Right cardiac atrium (tissue), 5 donors: ENCODE measurements at regions not wholly inside any gene's neighbourhood (a gene's known extent, or its start where the extent isn't known, plus 50 kb on each side); places are given as distances from the start of the nearest gene placed in this dataset.

Source experiments
- ATAC-seq, 2 donors: fragments of 200-7000 bp; cut with Tn5 transposase; one replicate each; pipeline versions ENCODE4 v1.8.0 to v1.9.1; 2020; ENCODE audit warnings: moderate library complexity in 2 of 2, mild to moderate bottlenecking in 1 of 2
- DNase-seq, 3 donors: peaks; one replicate each; pipeline ENCODE4 v3.0.0-alpha.2; 2020
- H3K27ac ChIP-seq: one replicate; pipeline ENCODE4 v1.5.1; 2013; ENCODE audit warnings: mild to moderate bottlenecking, low read length, control low read depth, moderate library complexity
- H3K27me3 ChIP-seq: one replicate; pipeline ENCODE4 v1.6.1; 2013; ENCODE audit not compliant: control insufficient read depth, insufficient read depth
- H3K4me1 ChIP-seq: one replicate; pipeline ENCODE4 v1.6.1; 2013; ENCODE audit warnings: low read length; ENCODE audit not compliant: control insufficient read depth, insufficient read depth
- H3K4me3 ChIP-seq: one replicate; pipeline ENCODE4 v1.5.1; 2013; ENCODE audit warnings: low read length, control low read depth
- H3K9me3 ChIP-seq: one replicate; pipeline ENCODE4 v1.6.1; 2013; ENCODE audit warnings: low read length; ENCODE audit not compliant: control insufficient read depth
- WGBS: extraction: QIAGEN DNeasy Blood & Tissue Kit; methylation state at CpG from one replicate; pipeline ENCODE4 v1.1.7; 2013; 5-methylcytosine and 5-hydroxymethylcytosine counted together
- intact Hi-C, 4 donors: fragments of 100-400 bp; cut with DNase I; formaldehyde crosslinking; loops; one replicate each; pipeline versions ENCODE4 v1.11.0 to v1.14.0; 2022 to 2023
- donor health status: healthy with polysubstance abuse.
- donor health status: DM: no; HTN: yes; CAD: no.
- donor health status: DM: no; HTN: no; CAD: no.
- donor health status: DM: no; HTN: yes; CAD: no; lungs with severe emphysema.
- donor health status: DM: yes; HTN: yes; CAD: no.

- Histone ChIP-seq H3K4me1 (no peaks in the 10 kb centered on the region), H3K27ac (no peak overlapping the region), H3K4me3 (no peak overlapping the region), H3K27me3 (no peaks in the 10 kb centered on the region), H3K9me3 (no peaks in the 10 kb centered on the region)
- DNase-seq: no peak
- ATAC-seq: peak in 1 of 2 donors; percentile 22
- WGBS: 86% methylated on average over 11 of the region's 11 CpGs
- intact Hi-C loops: no loop called here
Measured at GRCh38 chr2:129768485-129769184, 210.8 kb upstream of the RAB6C start.

GRCh38 chr2:129769185-129769991, 210.1 kb upstream of the RAB6C start:
- 86% methylated on average over 11 of the region's 11 CpGs for WGBS
- H3K4me1 ChIP-seq: no peaks in the 10 kb centered on the region
- no peak overlapping the region for H3K27ac ChIP-seq
- intact Hi-C loops: no loop called here
- H3K27me3 ChIP-seq: no peaks in the 10 kb centered on the region
- H3K4me3 ChIP-seq: no peak overlapping the region
- no peaks in the 10 kb centered on the region for H3K9me3 ChIP-seq
- ATAC-seq: no peak
- DNase-seq: no peak

GRCh38 chr2:129771418-129772189, 207.9 kb upstream of the RAB6C start:
- Histone ChIP-seq H3K27me3 (no peaks in the 10 kb centered on the region), H3K4me1 (no peaks in the 10 kb centered on the region), H3K27ac (no peak overlapping the region), H3K9me3 (no peaks in the 10 kb centered on the region), H3K4me3 (no peak overlapping the region)
- ATAC-seq: no peak
- intact Hi-C loops: no loop called here
- 85% methylated on average over 6 of the region's 6 CpGs for WGBS
- no peak for DNase-seq

GRCh38 chr2:129772190-129772579, 207.3 kb upstream of the RAB6C start:
- H3K9me3 ChIP-seq: no peaks in the 10 kb centered on the region
- WGBS: 43% methylated on average over 2 of the region's 2 CpGs
- DNase-seq (no peak), ATAC-seq (no peak)
- H3K27ac ChIP-seq: no peak overlapping the region
- H3K4me3 ChIP-seq: no peak overlapping the region
- H3K27me3 ChIP-seq: no peaks in the 10 kb centered on the region
- intact Hi-C loops: no loop called here
- H3K4me1 ChIP-seq: no peaks in the 10 kb centered on the region

GRCh38 chr2:129775952-129776653, 203.4 kb upstream of the RAB6C start:
- no peaks in the 10 kb centered on the region for H3K9me3 ChIP-seq
- no peak overlapping the region for H3K27ac ChIP-seq
- intact Hi-C loops: no loop called here
- H3K4me3 ChIP-seq: no peak overlapping the region
- WGBS: 81% methylated on average over 3 of the region's 3 CpGs
- no peaks in the 10 kb centered on the region for H3K27me3 ChIP-seq
- H3K4me1 ChIP-seq: no peaks in the 10 kb centered on the region
- DNase-seq (no peak), ATAC-seq (no peak)

- no peak overlapping the region for H3K4me3 ChIP-seq
- DNase-seq (no peak), ATAC-seq (no peak)
- no peaks in the 10 kb centered on the region for H3K4me1 ChIP-seq
- intact Hi-C loops: no loop called here
- H3K27me3 ChIP-seq: no peaks in the 10 kb centered on the region
- H3K27ac ChIP-seq: no peak overlapping the region
- no peaks in the 10 kb centered on the region for H3K9me3 ChIP-seq
- WGBS: 72% methylated on average over 2 of the region's 2 CpGs
Measured at GRCh38 chr2:129777146-129777545, 202.3 kb upstream of the RAB6C start.

- intact Hi-C loops: no loop called here
- no peaks in the 10 kb centered on the region for H3K9me3 ChIP-seq
- no peaks in the 10 kb centered on the region for H3K27me3 ChIP-seq
- 61% methylated on average over 9 of the region's 9 CpGs for WGBS
- H3K4me1 ChIP-seq: no peaks in the 10 kb centered on the region
- H3K27ac ChIP-seq: no peak overlapping the region
- DNase-seq (no peak), ATAC-seq (no peak)
- no peak overlapping the region for H3K4me3 ChIP-seq
Measured at GRCh38 chr2:129777762-129778583, 201.5 kb upstream of the RAB6C start.

GRCh38 chr2:129778584-129778877, 200.9 kb upstream of the RAB6C start:
- intact Hi-C loops: no loop called here
- 77% methylated on average over 8 of the region's 8 CpGs for WGBS

GRCh38 chr2:129779783-129780182, 199.7 kb upstream of the RAB6C start:
- intact Hi-C loops: no loop called here
- 86% methylated on average over 6 of the region's 6 CpGs for WGBS
- H3K27me3 ChIP-seq: no peaks in the 10 kb centered on the region

More at GRCh38 chr2:129778584-129778877, 200.9 kb upstream of the RAB6C start:
- H3K9me3 ChIP-seq: no peaks in the 10 kb centered on the region
- H3K27me3 ChIP-seq: no peaks in the 10 kb centered on the region
- H3K27ac ChIP-seq: no peak overlapping the region
- H3K4me1 ChIP-seq: no peaks in the 10 kb centered on the region
- no peak for ATAC-seq
- H3K4me3 ChIP-seq: no peak overlapping the region
- DNase-seq: no peak

More at GRCh38 chr2:129779783-129780182, 199.7 kb upstream of the RAB6C start:
- Histone ChIP-seq H3K4me1 (no peaks in the 10 kb centered on the region), H3K4me3 (no peak overlapping the region), H3K27ac (no peak overlapping the region), H3K9me3 (no peaks in the 10 kb centered on the region)
- ATAC-seq (no peak), DNase-seq (no peak)
